ENCODE measurements at regions not wholly inside any gene's neighbourhood (a gene's known extent, or its start where the extent isn't known, plus 50 kb on each side); places are given as distances from the start of the nearest gene placed in this dataset.
"Not testable (repeated sequence)": the region's sequence is repeated elsewhere in the genome, so short reads cannot be mapped to it uniquely, and the experiment has no call there.

GRCh38 chrX:33923262-33923661, 208.9 kb downstream of the FAM47A start:
- no peak overlapping the region for H3K4me3 ChIP-seq
- H3K27ac ChIP-seq: no peak overlapping the region
- no peak for TF ChIP-seq CTCF (IDR thresholded peaks at IDR 0.05)
- no peak for DNase-seq (ENCODE audit: low spot score)

GRCh38 chrX:33909836-33910235, 222.3 kb downstream of the FAM47A start:
- no peak for DNase-seq (ENCODE audit: low spot score)
- Histone ChIP-seq H3K27ac (no peak overlapping the region), H3K4me3 (no peak overlapping the region)
- TF ChIP-seq CTCF (IDR thresholded peaks at IDR 0.05): no peak

DNA sequence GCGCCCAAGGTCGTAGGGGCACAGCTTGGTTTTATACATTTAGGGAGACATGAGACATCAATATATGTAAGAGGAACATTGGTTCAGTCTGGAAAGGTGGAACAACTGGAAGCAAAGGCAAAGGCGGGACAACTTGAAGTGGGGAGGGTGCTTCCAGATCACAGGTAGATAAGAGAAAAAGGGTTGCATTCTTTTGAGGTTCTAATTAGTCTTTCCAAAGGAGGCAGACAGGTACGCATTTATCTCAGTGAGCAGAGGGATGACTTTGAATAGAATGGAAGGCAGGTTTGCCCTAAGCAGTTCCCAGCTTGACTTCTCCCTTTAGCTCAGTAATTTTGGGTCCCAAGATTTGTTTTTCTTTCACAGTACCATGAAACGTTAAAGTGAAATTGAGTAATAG, 223.2 kb downstream of the FAM47A start:
- Histone ChIP-seq H3K27ac (no peak overlapping the region), H3K4me3 (no peak overlapping the region)
- no peak for DNase-seq (ENCODE audit: low spot score)
- no peak for TF ChIP-seq CTCF (IDR thresholded peaks at IDR 0.05)

GRCh38 chrX:33908074-33908473, 224.0 kb downstream of the FAM47A start:
- no peak for DNase-seq (ENCODE audit: low spot score)
- H3K4me3 ChIP-seq: no peak overlapping the region
- no peak for TF ChIP-seq CTCF (IDR thresholded peaks at IDR 0.05)

GRCh38 chrX:33906971-33907370, 225.1 kb downstream of the FAM47A start:
- no peak for TF ChIP-seq CTCF (IDR thresholded peaks at IDR 0.05)
- DNase-seq (ENCODE audit: low spot score): no peak

More at GRCh38 chrX:33908074-33908473, 224.0 kb downstream of the FAM47A start:
- H3K27ac ChIP-seq: no peak overlapping the region

GRCh38 chrX:33892670-33893069, 239.4 kb downstream of the FAM47A start:
- no peak for TF ChIP-seq CTCF (IDR thresholded peaks at IDR 0.05)
- DNase-seq (ENCODE audit: low spot score): no peak
- Histone ChIP-seq H3K27ac (no peak overlapping the region), H3K4me3 (no peak overlapping the region)

More at GRCh38 chrX:33906971-33907370, 225.1 kb downstream of the FAM47A start:
- Histone ChIP-seq H3K27ac (no peak overlapping the region), H3K4me3 (no peak overlapping the region)

DNA sequence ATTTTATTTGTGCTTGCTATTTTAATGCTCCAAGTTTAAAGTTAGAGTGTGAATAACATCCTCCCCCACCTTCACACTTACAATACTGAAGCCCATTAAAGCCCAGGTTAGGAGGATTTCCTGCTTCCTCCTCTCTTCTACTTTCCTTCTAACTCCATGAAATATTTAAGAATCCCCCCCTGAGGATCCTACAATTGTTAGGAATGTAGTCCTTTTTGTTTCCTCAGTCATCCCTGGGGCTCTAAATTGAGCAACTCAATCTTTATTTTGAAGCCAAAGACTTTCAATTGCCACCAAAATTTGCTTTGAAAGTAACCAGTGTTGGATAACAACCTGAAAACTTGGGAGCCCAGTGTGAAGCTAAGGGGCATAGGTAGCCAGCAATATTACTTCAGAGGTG, 276.9 kb downstream of the FAM47A start:
- TF ChIP-seq CTCF (IDR thresholded peaks at IDR 0.05): no peak
- DNase-seq (ENCODE audit: low spot score): no peak
- Histone ChIP-seq H3K4me3 (no peak overlapping the region), H3K27ac (no peak overlapping the region)

GRCh38 chrX:33852146-33852545, 280.0 kb downstream of the FAM47A start:
- DNase-seq (ENCODE audit: low spot score); H3K27ac ChIP-seq; H3K4me3 ChIP-seq: not testable (repeated sequence)

Measured in coronary artery (tissue), 2 donors.